Fibroblast of pulmonary artery (primary cell): ENCODE measurements at regions not wholly inside any gene's neighbourhood (a gene's known extent, or its start where the extent isn't known, plus 50 kb on each side); places are given as distances from the start of the nearest gene placed in this dataset.

Experiments used
- DNase-seq: peaks from one replicate; pipeline ENCODE4 v3.0.0-alpha.2; 2010; ENCODE audit warnings: low read depth
- H3K4me3 ChIP-seq: replicated peaks from 2 replicates; pipeline ENCODE4 v1.5.1; 2011; ENCODE audit warnings: low read depth, mild to moderate bottlenecking, control low read depth, low read length, moderate library complexity
- CTCF ChIP-seq: IDR thresholded peaks from 2 replicates; pipeline ENCODE4 v1.5.1; 2011; ENCODE audit warnings: mild to moderate bottlenecking, control low read depth, low read length, inconsistent platforms; ENCODE audit errors: missing control alignments

GRCh38 chr18:30929718-30930117, 112.8 kb downstream of the DSC3 start:
- H3K4me3 ChIP-seq, result no peak overlapping the region
- DNase-seq, result no peak
- TF ChIP-seq CTCF, result no peak

GRCh38 chr18:30929065-30929464, 113.5 kb downstream of the DSC3 start:
- DNase-seq, result no peak
- H3K4me3 ChIP-seq, result no peak overlapping the region
- TF ChIP-seq CTCF, result no peak

- TF ChIP-seq CTCF, result no peak
- DNase-seq, result no peak
- no peak overlapping the region for H3K4me3 ChIP-seq
These were observed 114.9 kb downstream of the DSC3 start for GRCh38 chr18:30927517-30928075.

GRCh38 chr18:30927042-30927441, 115.5 kb downstream of the DSC3 start:
- no peak for DNase-seq
- no peak overlapping the region for H3K4me3 ChIP-seq
- TF ChIP-seq CTCF, result no peak

- DNase-seq, result no peak
- no peak for TF ChIP-seq CTCF
- no peak overlapping the region for H3K4me3 ChIP-seq
These were observed 116.7 kb downstream of the DSC3 start for GRCh38 chr18:30925795-30926194.

GRCh38 chr18:30920757-30921156, 121.8 kb downstream of the DSC3 start:
- DNase-seq, result no peak
- TF ChIP-seq CTCF, result no peak
- no peak overlapping the region for H3K4me3 ChIP-seq

- H3K4me3 ChIP-seq, result no peak overlapping the region
- DNase-seq, result no peak
- no peak for TF ChIP-seq CTCF
These were observed 122.2 kb downstream of the DSC3 start for GRCh38 chr18:30920351-30920750.
